Esophagus squamous epithelium (tissue), 5 donors: ENCODE measurements at regions not wholly inside any gene's neighbourhood (a gene's known extent, or its start where the extent isn't known, plus 50 kb on each side); places are given as distances from the start of the nearest gene placed in this dataset.

Experiments
- DNase-seq: peaks from one replicate; lab custom pipeline; 2025; lab: John Stamatoyannopoulos, UW
- H3K27ac ChIP-seq, 4 donors: fragments of 200-600 bp; sonication (generic); one replicate each; pipeline ENCODE4 v1.5.1; 2016 to 2019; ENCODE audit warnings: mild to moderate bottlenecking in 1 of 4
- H3K27me3 ChIP-seq, 4 donors: fragments of 200-600 bp; sonication (generic); 1 replicate in 3 of 4; 2 replicates in 1 of 4; pipeline versions ENCODE4 v1.5.1 to v1.6.0; 2017 to 2021; ENCODE audit warnings: antibody characterized with exemption in 1 of 4
- H3K36me3 ChIP-seq, 3 donors: fragments of 200-600 bp; sonication (generic); one replicate each; pipeline ENCODE4 v1.5.1; 2016 to 2019
- H3K4me1 ChIP-seq, 3 donors: fragments of 200-600 bp; sonication (generic); one replicate each; pipeline ENCODE4 v1.5.1; 2017 to 2019
- H3K4me3 ChIP-seq, 4 donors: fragments of 200-600 bp; sonication (generic); 1 replicate in 3 of 4; 2 replicates in 1 of 4; pipeline ENCODE4 v1.5.1; 2016 to 2019; ENCODE audit warnings: mild to moderate bottlenecking in 2 of 4, moderate library complexity in 1 of 4
- H3K9me3 ChIP-seq, 3 donors: fragments of 200-600 bp; sonication (generic); one replicate each; pipeline ENCODE4 v1.5.1; 2016 to 2019
- POLR2A ChIP-seq, 4 donors: fragments of 450-650 bp; IDR thresholded peaks; one replicate each; pipeline ENCODE4 v1.6.1; 2017; ENCODE audit warnings: antibody characterized with exemption in 4 of 4, mild to moderate bottlenecking in 4 of 4, moderate library complexity in 3 of 4
- WGBS, 2 donors: methylation state at CpG; one replicate each; pipeline ENCODE4 v1.1.5; 2018; 5-methylcytosine and 5-hydroxymethylcytosine counted together
- intact Hi-C: fragments of 100-400 bp; cut with DNase I; formaldehyde crosslinking; loops from one replicate; pipeline ENCODE4 v1.15.0; 2022
- TF ChIP-seq, protein P1 (sequence below), 6 experiments: fragments of 450-650 bp in 4 of 6; fragments of 200-600 bp in 2 of 6; sonication (generic) in 2 of 6; IDR thresholded peaks; one replicate each; pipeline ENCODE4 v1.5.1; 2016 to 2019; ENCODE audit warnings: antibody characterized with exemption in 6 of 6, mild to moderate bottlenecking in 4 of 6, moderate library complexity in 4 of 6
- donor health status: DM: yes; HTN: yes; CAD: no.

DNA sequence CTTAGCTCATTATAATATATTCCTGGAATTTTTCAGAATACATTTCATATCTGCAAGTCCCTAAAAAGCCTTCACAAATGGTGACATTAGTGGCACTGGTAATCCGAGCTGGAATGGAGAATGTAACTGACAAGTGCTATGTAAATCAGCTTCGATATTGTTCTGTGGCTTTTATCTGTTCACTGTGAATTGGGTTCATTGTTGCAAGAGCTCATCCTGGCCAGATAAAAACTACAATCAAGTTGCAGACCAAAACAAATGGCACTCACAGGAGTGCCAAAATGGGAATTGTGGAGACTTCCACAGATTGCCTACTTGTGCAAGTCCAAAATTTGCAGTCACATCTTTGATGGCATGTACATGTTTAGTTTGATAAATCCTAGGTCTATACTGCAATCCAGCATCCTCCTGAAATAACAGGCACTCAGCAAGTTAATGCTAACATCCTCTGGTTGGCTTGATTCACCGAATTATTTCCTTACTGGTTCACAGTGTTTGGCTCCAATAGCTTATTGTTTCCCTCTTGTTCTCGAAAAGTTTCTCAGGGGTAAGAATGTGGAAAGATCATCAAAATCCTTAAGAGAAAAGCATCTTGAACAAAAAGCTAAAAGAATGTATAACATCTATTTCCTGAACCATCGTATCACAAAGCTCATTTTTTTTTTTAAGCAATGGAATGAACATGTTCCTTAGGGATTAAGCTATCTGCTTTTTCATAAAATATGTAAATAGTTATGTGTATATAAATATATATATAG, 904.9 kb downstream of the CENPC start:
- intact Hi-C loops = no loop called here
- Histone ChIP-seq H3K36me3 (no peaks in the 10 kb centered on the region), H3K9me3 (no peaks in the 10 kb centered on the region), H3K27me3 (no peaks in the 10 kb centered on the region), H3K4me1 (no peaks in the 10 kb centered on the region), H3K27ac (no peak overlapping the region), H3K4me3 (no peak overlapping the region)
- no peak for DNase-seq
- TF ChIP-seq, protein P1, sequence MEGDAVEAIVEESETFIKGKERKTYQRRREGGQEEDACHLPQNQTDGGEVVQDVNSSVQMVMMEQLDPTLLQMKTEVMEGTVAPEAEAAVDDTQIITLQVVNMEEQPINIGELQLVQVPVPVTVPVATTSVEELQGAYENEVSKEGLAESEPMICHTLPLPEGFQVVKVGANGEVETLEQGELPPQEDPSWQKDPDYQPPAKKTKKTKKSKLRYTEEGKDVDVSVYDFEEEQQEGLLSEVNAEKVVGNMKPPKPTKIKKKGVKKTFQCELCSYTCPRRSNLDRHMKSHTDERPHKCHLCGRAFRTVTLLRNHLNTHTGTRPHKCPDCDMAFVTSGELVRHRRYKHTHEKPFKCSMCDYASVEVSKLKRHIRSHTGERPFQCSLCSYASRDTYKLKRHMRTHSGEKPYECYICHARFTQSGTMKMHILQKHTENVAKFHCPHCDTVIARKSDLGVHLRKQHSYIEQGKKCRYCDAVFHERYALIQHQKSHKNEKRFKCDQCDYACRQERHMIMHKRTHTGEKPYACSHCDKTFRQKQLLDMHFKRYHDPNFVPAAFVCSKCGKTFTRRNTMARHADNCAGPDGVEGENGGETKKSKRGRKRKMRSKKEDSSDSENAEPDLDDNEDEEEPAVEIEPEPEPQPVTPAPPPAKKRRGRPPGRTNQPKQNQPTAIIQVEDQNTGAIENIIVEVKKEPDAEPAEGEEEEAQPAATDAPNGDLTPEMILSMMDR (IDR thresholded peaks at IDR 0.05) = no peak
- TF ChIP-seq POLR2A (IDR thresholded peaks at IDR 0.05) = no peak
- WGBS, 2 donors = 50 to 51% methylated on average over 5 of the region's 5 CpGs

DNA sequence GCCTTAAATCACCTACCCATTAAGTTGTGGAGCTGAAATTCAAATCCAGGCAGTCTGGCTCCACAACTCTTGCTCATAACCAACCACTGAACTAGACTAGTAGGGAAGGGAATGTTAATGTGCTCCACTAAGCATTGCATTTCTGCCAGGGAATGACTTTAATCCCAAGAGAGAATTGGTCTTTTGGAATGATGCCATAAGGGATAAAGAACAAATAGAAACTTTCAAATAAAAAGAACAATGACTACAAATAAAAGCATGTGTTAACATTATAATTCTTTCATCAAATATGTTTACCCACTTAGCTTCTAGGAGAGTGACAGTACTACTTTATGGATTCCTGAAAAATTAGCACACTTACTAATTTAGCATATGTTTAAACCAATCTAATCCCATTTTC, 905.9 kb downstream of the CENPC start:
- H3K9me3 ChIP-seq = no peaks in the 10 kb centered on the region
- intact Hi-C loops = no loop called here
- H3K4me1 ChIP-seq = no peaks in the 10 kb centered on the region
- no peak overlapping the region for H3K27ac ChIP-seq
- DNase-seq = no peak
- no peaks in the 10 kb centered on the region for H3K36me3 ChIP-seq
- H3K4me3 ChIP-seq = no peak overlapping the region
- H3K27me3 ChIP-seq = no peaks in the 10 kb centered on the region
- no peak for TF ChIP-seq POLR2A (IDR thresholded peaks at IDR 0.05)
- TF ChIP-seq, protein P1 (IDR thresholded peaks at IDR 0.05) = no peak

DNA sequence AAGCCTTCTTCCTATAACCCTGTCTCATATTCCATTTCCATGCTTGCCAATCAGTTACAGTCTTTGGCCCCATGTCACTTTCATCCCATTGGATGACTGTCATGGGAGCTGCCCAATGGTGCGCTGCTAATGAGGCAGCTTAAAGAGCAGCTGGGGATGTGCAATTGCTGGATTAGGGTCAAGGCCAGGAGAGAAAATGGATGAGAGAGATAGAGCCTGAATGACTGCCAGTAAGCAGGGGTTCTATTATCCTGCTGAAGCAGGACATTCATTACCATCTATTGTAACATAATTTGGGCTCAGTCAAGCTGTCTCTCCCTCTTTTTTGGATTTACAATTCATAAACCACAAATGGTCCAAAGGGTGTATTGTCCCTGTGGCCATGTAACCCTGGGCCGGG, 909.0 kb downstream of the CENPC start:
- no peak for DNase-seq
- intact Hi-C loops = no loop called here
- no peak for TF ChIP-seq POLR2A (IDR thresholded peaks at IDR 0.05)
- TF ChIP-seq, protein P1 (IDR thresholded peaks at IDR 0.05) = no peak
- Histone ChIP-seq H3K36me3 (no peaks in the 10 kb centered on the region), H3K4me1 (no peaks in the 10 kb centered on the region), H3K27ac (no peak overlapping the region), H3K4me3 (no peak overlapping the region), H3K27me3 (no peaks in the 10 kb centered on the region), H3K9me3 (no peaks in the 10 kb centered on the region)
- WGBS, 2 donors = 0 to 83% methylated on average over 1 of the region's 2 CpGs

DNA sequence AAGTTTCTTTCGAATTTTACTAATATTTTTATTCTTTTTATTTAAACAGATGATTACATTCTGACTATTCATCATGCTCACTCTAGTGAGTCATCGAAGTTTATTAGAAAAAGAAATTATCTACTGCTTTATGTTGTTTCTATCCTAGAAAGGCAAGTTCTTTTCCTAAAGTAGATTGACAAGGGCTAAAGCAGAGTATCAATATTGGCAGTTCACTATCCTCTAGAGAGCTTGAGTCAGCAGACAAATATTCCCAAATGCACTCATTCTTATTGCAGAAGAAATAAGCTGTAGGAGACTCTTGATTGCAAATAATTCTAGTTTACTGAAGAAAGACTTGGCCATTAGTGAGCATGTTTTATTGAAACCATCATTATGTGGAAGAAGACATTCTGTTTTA, 911.8 kb downstream of the CENPC start:
- H3K27me3 ChIP-seq = no peaks in the 10 kb centered on the region
- 58 to 70% methylated on average over 2 of the region's 2 CpGs for WGBS, 2 donors
- no peaks in the 10 kb centered on the region for H3K4me1 ChIP-seq
- no peak for TF ChIP-seq POLR2A (IDR thresholded peaks at IDR 0.05)
- TF ChIP-seq, protein P1 (IDR thresholded peaks at IDR 0.05) = no peak
- no peak overlapping the region for H3K4me3 ChIP-seq
- no peaks in the 10 kb centered on the region for H3K36me3 ChIP-seq
- H3K27ac ChIP-seq = no peak overlapping the region
- no peak for DNase-seq
- intact Hi-C loops = no loop called here
- H3K9me3 ChIP-seq = no peaks in the 10 kb centered on the region

DNA sequence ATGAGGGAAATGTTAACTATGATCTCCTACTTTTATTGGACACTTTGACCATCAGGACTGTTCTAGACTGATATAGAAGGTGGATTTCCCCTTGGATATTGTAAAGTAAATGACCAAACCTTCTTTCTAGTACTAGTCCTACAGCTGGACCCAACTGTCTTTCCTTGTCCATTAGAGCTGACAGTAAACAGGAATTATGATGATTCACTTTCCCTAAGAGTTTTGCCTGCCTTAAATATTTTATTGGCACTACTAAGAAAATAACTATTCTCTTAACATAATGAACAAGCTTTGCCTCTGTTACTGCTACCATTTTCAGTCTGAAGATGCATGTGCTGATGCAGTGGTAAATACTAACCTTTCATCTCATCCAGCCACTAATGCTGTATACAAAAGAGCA, 915.4 kb downstream of the CENPC start:
- no peak for TF ChIP-seq POLR2A (IDR thresholded peaks at IDR 0.05)
- TF ChIP-seq, protein P1 (IDR thresholded peaks at IDR 0.05) = no peak
- H3K27me3 ChIP-seq = no peaks in the 10 kb centered on the region
- intact Hi-C loops = no loop called here

More for the DNA sequence above, 915.4 kb downstream of the CENPC start:
- no peak overlapping the region for H3K4me3 ChIP-seq
- H3K27ac ChIP-seq = no peak overlapping the region
- H3K4me1 ChIP-seq = no peaks in the 10 kb centered on the region
- no peaks in the 10 kb centered on the region for H3K36me3 ChIP-seq
- no peak for DNase-seq
- H3K9me3 ChIP-seq = no peaks in the 10 kb centered on the region
